ENCODE measurements at regions not wholly inside any gene's neighbourhood (a gene's known extent, or its start where the extent isn't known, plus 50 kb on each side); places are given as distances from the start of the nearest gene placed in this dataset.

GRCh38 chr6:148671952-148672351, 74.9 kb upstream of the UST start:
- Histone ChIP-seq H3K36me3 (ENCODE audit: control insufficient read depth, low read length) (no peaks in the 10 kb centered on the region), H3K27ac (ENCODE audit: low read depth, low read length) (no peak overlapping the region), H3K9me2 (replicated peaks; ENCODE audit: control insufficient read depth, low read length) (no peaks in the 10 kb centered on the region), H3F3A (ENCODE audit: control insufficient read depth, insufficient read depth) (no peaks in the 10 kb centered on the region), H3K4me2 (ENCODE audit: low read length) (no peak overlapping the region), H3K27me3 (ENCODE audit: control insufficient read depth, low read length) (no peaks in the 10 kb centered on the region), H3K4me1 (ENCODE audit: control insufficient read depth, low read length) (peaks cover 10% of the 10 kb centered on the region), H3K79me2 (ENCODE audit: control insufficient read depth, low read length) (no peaks in the 10 kb centered on the region), H3K4me3 (ENCODE audit: low read length) (no peak overlapping the region), H4K20me1 (ENCODE audit: control insufficient read depth, insufficient read depth, low read depth, low read length) (no peaks in the 10 kb centered on the region), H3K9me3 (ENCODE audit: control insufficient read depth, insufficient read depth, low read length) (peaks cover 22% of the 10 kb centered on the region; the same call in 1 of the 2 replicates)
- no peak for TF ChIP-seq EZH2phosphoT487 (IDR thresholded peaks at IDR 0.05; ENCODE audit: borderline replicate concordance, low read length)
- TF ChIP-seq, protein P1, sequence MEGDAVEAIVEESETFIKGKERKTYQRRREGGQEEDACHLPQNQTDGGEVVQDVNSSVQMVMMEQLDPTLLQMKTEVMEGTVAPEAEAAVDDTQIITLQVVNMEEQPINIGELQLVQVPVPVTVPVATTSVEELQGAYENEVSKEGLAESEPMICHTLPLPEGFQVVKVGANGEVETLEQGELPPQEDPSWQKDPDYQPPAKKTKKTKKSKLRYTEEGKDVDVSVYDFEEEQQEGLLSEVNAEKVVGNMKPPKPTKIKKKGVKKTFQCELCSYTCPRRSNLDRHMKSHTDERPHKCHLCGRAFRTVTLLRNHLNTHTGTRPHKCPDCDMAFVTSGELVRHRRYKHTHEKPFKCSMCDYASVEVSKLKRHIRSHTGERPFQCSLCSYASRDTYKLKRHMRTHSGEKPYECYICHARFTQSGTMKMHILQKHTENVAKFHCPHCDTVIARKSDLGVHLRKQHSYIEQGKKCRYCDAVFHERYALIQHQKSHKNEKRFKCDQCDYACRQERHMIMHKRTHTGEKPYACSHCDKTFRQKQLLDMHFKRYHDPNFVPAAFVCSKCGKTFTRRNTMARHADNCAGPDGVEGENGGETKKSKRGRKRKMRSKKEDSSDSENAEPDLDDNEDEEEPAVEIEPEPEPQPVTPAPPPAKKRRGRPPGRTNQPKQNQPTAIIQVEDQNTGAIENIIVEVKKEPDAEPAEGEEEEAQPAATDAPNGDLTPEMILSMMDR (IDR thresholded peaks at IDR 0.05; ENCODE audit: low read depth, low read length, poor library complexity, severe bottlenecking): no peak

DNA sequence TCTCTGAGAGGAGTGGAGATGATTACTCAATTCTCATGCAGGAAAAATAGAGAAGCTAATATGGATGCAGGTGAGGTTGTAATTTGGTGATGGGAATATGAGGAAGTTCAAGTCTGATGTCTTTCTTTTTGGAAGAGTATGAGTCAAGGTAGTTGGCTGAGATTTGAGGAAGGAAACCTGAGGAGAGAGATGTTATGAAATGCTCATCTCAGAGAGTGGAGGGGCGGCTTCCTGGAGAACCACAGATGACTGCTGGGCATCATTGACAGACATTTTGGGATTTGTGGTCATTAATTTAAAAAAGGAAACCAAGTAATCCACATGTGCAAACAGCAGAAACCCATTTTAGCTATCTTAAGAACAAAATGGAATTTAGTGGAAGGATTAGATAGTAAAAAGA, 72.5 kb upstream of the UST start:
- Histone ChIP-seq H3K9me2 (replicated peaks; ENCODE audit: control insufficient read depth, low read length) (no peaks in the 10 kb centered on the region), H3K27me3 (ENCODE audit: control insufficient read depth, low read length) (no peaks in the 10 kb centered on the region), H3K36me3 (ENCODE audit: control insufficient read depth, low read length) (no peaks in the 10 kb centered on the region), H3K4me2 (ENCODE audit: low read length) (no peak overlapping the region), H3F3A (ENCODE audit: control insufficient read depth, insufficient read depth) (peaks cover 11% of the 10 kb centered on the region), H3K79me2 (ENCODE audit: control insufficient read depth, low read length) (no peaks in the 10 kb centered on the region), H4K20me1 (ENCODE audit: control insufficient read depth, insufficient read depth, low read depth, low read length) (no peaks in the 10 kb centered on the region), H3K27ac (ENCODE audit: low read depth, low read length) (no peak overlapping the region), H3K4me3 (ENCODE audit: low read length) (no peak overlapping the region), H3K4me1 (ENCODE audit: control insufficient read depth, low read length) (peaks cover 29% of the 10 kb centered on the region), H3K9me3 (ENCODE audit: control insufficient read depth, insufficient read depth, low read length) (peaks cover 25% of the 10 kb centered on the region)
- TF ChIP-seq, protein P1 (IDR thresholded peaks at IDR 0.05; ENCODE audit: low read depth, low read length, poor library complexity, severe bottlenecking): no peak
- TF ChIP-seq EZH2phosphoT487 (IDR thresholded peaks at IDR 0.05; ENCODE audit: borderline replicate concordance, low read length): no peak

DNA sequence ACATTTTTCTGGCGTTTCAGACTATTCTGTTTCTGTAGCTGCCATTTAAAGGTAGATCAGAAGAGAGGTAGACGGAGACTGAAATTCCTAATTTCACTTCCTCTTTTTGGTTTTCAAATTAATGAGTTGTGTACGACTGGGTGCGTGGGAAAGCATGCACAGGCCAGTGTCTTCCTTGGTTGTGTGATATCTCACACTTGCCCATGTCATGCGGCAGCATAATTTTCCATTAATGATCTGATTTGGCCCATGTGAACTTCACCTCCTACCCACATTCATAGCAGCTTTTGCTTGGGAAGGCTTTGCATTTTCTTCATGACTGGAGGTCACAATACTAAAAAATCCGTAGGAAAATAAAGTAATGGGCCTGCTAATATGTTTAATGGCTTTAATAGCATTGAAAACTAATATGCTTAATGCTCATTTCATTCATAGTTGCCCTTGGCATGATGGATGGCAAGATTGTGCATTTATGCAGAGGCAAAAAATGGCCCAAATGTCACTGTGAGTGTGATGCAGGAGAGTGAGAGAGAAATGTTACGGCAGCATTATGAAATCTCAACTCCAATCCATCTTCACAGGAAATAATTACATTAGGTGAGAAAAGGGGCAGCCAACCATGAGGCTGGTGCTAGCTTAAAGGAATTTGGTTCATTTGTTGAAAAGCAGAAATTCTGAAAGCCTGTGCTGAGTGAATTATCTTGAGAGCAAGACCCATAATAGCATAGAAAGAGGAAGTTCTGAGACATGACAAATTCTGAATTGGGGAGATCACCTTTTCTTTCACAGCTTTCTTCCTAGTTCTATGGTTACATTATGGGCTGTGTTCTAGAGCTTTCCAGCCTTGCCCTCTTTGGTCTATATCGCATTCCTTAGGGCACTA, 69.0 kb upstream of the UST start:
- Histone ChIP-seq H4K20me1 (ENCODE audit: control insufficient read depth, insufficient read depth, low read depth, low read length) (no peaks in the 10 kb centered on the region), H3K27me3 (ENCODE audit: control insufficient read depth, low read length) (no peaks in the 10 kb centered on the region), H3F3A (ENCODE audit: control insufficient read depth, insufficient read depth) (peaks cover 11% of the 10 kb centered on the region), H3K36me3 (ENCODE audit: control insufficient read depth, low read length) (no peaks in the 10 kb centered on the region), H3K9me2 (replicated peaks; ENCODE audit: control insufficient read depth, low read length) (no peaks in the 10 kb centered on the region), H3K4me2 (ENCODE audit: low read length) (peak overlapping the region; percentile 61), H3K4me3 (ENCODE audit: low read length) (peak overlapping the region; percentile 42), H3K4me1 (ENCODE audit: control insufficient read depth, low read length) (peaks cover 33% of the 10 kb centered on the region), H3K79me2 (ENCODE audit: control insufficient read depth, low read length) (no peaks in the 10 kb centered on the region), H3K9me3 (ENCODE audit: control insufficient read depth, insufficient read depth, low read length) (peaks cover 13% of the 10 kb centered on the region), H3K27ac (ENCODE audit: low read depth, low read length) (peak overlapping the region; percentile 55)
- TF ChIP-seq EZH2phosphoT487 (IDR thresholded peaks at IDR 0.05; ENCODE audit: borderline replicate concordance, low read length): no peak
- TF ChIP-seq, protein P1 (IDR thresholded peaks at IDR 0.05; ENCODE audit: low read depth, low read length, poor library complexity, severe bottlenecking): no peak

Measured in DOHH2 (cell line).